Upper lobe of left lung (tissue), 6 donors: ENCODE measurements at regions not wholly inside any gene's neighbourhood (a gene's known extent, or its start where the extent isn't known, plus 50 kb on each side); places are given as distances from the start of the nearest gene placed in this dataset.

ENCODE experiments used
- ATAC-seq, 2 donors: fragments of 200-7000 bp; cut with Tn5 transposase; one replicate each; pipeline ENCODE4 v1.9.1; 2022; ENCODE audit warnings: mild to moderate bottlenecking in 2 of 2, moderate library complexity in 2 of 2; ENCODE audit not compliant: low FRiP score in 2 of 2
- DNase-seq, 2 donors: peaks; one replicate each; pipeline ENCODE4 v3.0.0-alpha.2; 2019 to 2020
- H3K27ac ChIP-seq, 4 donors: fragments of 200-600 bp; sonication (generic); one replicate each; pipeline ENCODE4 v1.5.1; 2016 to 2019
- H3K27me3 ChIP-seq, 4 donors: fragments of 200-600 bp; sonication (generic); one replicate each; pipeline ENCODE4 v1.5.1; 2017 to 2019
- H3K36me3 ChIP-seq, 4 donors: fragments of 200-600 bp; sonication (generic); one replicate each; pipeline ENCODE4 v1.5.1; 2016 to 2019
- H3K4me1 ChIP-seq, 4 donors: fragments of 200-600 bp; sonication (generic); one replicate each; pipeline ENCODE4 v1.5.1; 2018 to 2019
- H3K4me3 ChIP-seq, 4 donors: fragments of 200-600 bp; sonication (generic); one replicate each; pipeline ENCODE4 v1.5.1; 2017 to 2019; ENCODE audit warnings: mild to moderate bottlenecking in 2 of 4, moderate library complexity in 1 of 4
- H3K9me3 ChIP-seq, 4 donors: fragments of 200-600 bp; sonication (generic); one replicate each; pipeline ENCODE4 v1.5.1; 2018 to 2019
- CTCF ChIP-seq, 6 experiments: fragments of 450-650 bp in 4 of 6; fragments of 200-600 bp in 2 of 6; sonication (generic) in 2 of 6; IDR thresholded peaks; one replicate each; pipeline ENCODE4 v1.5.1; 2016 to 2019; ENCODE audit warnings: antibody characterized with exemption in 6 of 6
- EP300 ChIP-seq, 4 donors: sonication (generic); formaldehyde crosslinking; IDR thresholded peaks; one replicate each; pipeline ENCODE4 v1.5.1; 2017; ENCODE audit warnings: antibody characterized with exemption in 4 of 4, control low read depth in 2 of 4
- POLR2A ChIP-seq, 4 donors: fragments of 450-650 bp; IDR thresholded peaks; one replicate each; pipeline ENCODE4 v1.5.1; 2016 to 2017; ENCODE audit warnings: antibody characterized with exemption in 4 of 4, mild to moderate bottlenecking in 2 of 4
- POLR2AphosphoS5 ChIP-seq, 2 donors: sonication (generic); formaldehyde crosslinking; IDR thresholded peaks; one replicate each; pipeline ENCODE4 v1.5.1; 2017; ENCODE audit warnings: antibody characterized with exemption in 2 of 2
- WGBS, 2 donors: methylation state at CpG; one replicate each; pipeline ENCODE4 v1.1.5; 2017 to 2018; 5-methylcytosine and 5-hydroxymethylcytosine counted together
- donor health status: DM: no; HTN: no; CAD: no; lungs with moderate emphysema.
- donor health status: DM: no; HTN: yes; CAD: no; lungs with severe emphysema.

GRCh38 chr12:34377243-34378035 is 355.1 kb downstream of the ALG10 start:
- Histone ChIP-seq H3K36me3 (no peaks in the 10 kb centered on the region), H3K4me1 (no peaks in the 10 kb centered on the region), H3K4me3 (no peak overlapping the region), H3K27ac (no peak overlapping the region), H3K9me3 (peaks cover 0 to 98% (median 31%) of the 10 kb centered on the region in 4 donors), H3K27me3 (no peaks in the 10 kb centered on the region)
- ATAC-seq (no peak), DNase-seq (no peak)
- WGBS, 2 donors, result 65 to 72% methylated on average over 31 to 35 of the region's 35 CpGs
- TF ChIP-seq EP300 (IDR thresholded peaks at IDR 0.05) (no peak), CTCF (IDR thresholded peaks at IDR 0.05) (no peak), POLR2A (IDR thresholded peaks at IDR 0.05) (no peak), POLR2AphosphoS5 (IDR thresholded peaks at IDR 0.05) (no peak)

GRCh38 chr12:34379142-34379541 is 356.8 kb downstream of the ALG10 start:
- H3K4me3 ChIP-seq, result no peak overlapping the region
- DNase-seq (no peak), ATAC-seq (no peak)
- WGBS, 2 donors, result 53 to 64% methylated on average over 16 of the region's 16 CpGs
- no peaks in the 10 kb centered on the region for H3K4me1 ChIP-seq
- no peaks in the 10 kb centered on the region for H3K36me3 ChIP-seq
- H3K27me3 ChIP-seq, result no peaks in the 10 kb centered on the region
- TF ChIP-seq POLR2AphosphoS5 (IDR thresholded peaks at IDR 0.05), result no peak
- no peak for TF ChIP-seq CTCF (IDR thresholded peaks at IDR 0.05)
- TF ChIP-seq POLR2A (IDR thresholded peaks at IDR 0.05), result no peak
- no peak for TF ChIP-seq EP300 (IDR thresholded peaks at IDR 0.05)
- no peak overlapping the region for H3K27ac ChIP-seq
- peaks cover 0 to 97% (median 27%) of the 10 kb centered on the region in 4 donors for H3K9me3 ChIP-seq

- DNase-seq (peak in 1 of 2 donors; percentile 25), ATAC-seq (no peak)
- 56 to 82% methylated on average over 13 of the region's 13 CpGs for WGBS, 2 donors
- peaks cover 0 to 93% (median 11%) of the 10 kb centered on the region in 4 donors for H3K9me3 ChIP-seq
- H3K27me3 ChIP-seq, result peaks cover 0 to 8% (median 0%) of the 10 kb centered on the region in 4 donors
- H3K4me1 ChIP-seq, result no peaks in the 10 kb centered on the region
- H3K27ac ChIP-seq, result no peak overlapping the region
- no peak overlapping the region for H3K4me3 ChIP-seq
- TF ChIP-seq POLR2A (IDR thresholded peaks at IDR 0.05) (no peak), POLR2AphosphoS5 (IDR thresholded peaks at IDR 0.05) (no peak)
- no peaks in the 10 kb centered on the region for H3K36me3 ChIP-seq
Measured at GRCh38 chr12:34384693-34385092, 362.4 kb downstream of the ALG10 start.

- no peaks in the 10 kb centered on the region for H3K4me1 ChIP-seq
- no peak for ATAC-seq
- 44 to 73% methylated on average over 5 to 13 of the region's 13 CpGs for WGBS, 2 donors
- H3K9me3 ChIP-seq, result peaks cover 0 to 91% (median 10%) of the 10 kb centered on the region in 4 donors
- H3K27ac ChIP-seq, result no peak overlapping the region
- H3K36me3 ChIP-seq, result no peaks in the 10 kb centered on the region
- DNase-seq, result peak in 1 of 2 donors; percentile 41
- H3K27me3 ChIP-seq, result peaks cover 0 to 8% (median 0%) of the 10 kb centered on the region in 4 donors
- TF ChIP-seq POLR2AphosphoS5 (IDR thresholded peaks at IDR 0.05), result no peak
- no peak for TF ChIP-seq CTCF (IDR thresholded peaks at IDR 0.05)
- TF ChIP-seq POLR2A (IDR thresholded peaks at IDR 0.05), result no peak
- no peak for TF ChIP-seq EP300 (IDR thresholded peaks at IDR 0.05)
- H3K4me3 ChIP-seq, result no peak overlapping the region
Measured at GRCh38 chr12:34386016-34386415, 363.7 kb downstream of the ALG10 start.

GRCh38 chr12:34386621-34387255 is 364.4 kb downstream of the ALG10 start:
- DNase-seq (peak in 1 of 2 donors; percentile 58), ATAC-seq (no peak)
- H3K36me3 ChIP-seq, result no peaks in the 10 kb centered on the region
- no peak overlapping the region for H3K27ac ChIP-seq
- 76 to 77% methylated on average over 19 to 24 of the region's 24 CpGs for WGBS, 2 donors
- peaks cover 0 to 8% (median 0%) of the 10 kb centered on the region in 4 donors for H3K27me3 ChIP-seq
- H3K9me3 ChIP-seq, result peaks cover 0 to 91% (median 10%) of the 10 kb centered on the region in 4 donors
- H3K4me3 ChIP-seq, result no peak overlapping the region
- no peak for TF ChIP-seq POLR2A (IDR thresholded peaks at IDR 0.05)
- TF ChIP-seq CTCF (IDR thresholded peaks at IDR 0.05), result no peak
- no peaks in the 10 kb centered on the region for H3K4me1 ChIP-seq
